COLO668 (cell line): ENCODE measurements at regions not wholly inside any gene's neighbourhood (a gene's known extent, or its start where the extent isn't known, plus 50 kb on each side); places are given as distances from the start of the nearest gene placed in this dataset.

Experiments
- DNase-seq: peaks from one replicate; lab custom pipeline; 2025; ENCODE audit not compliant: unreplicated experiment; lab: John Stamatoyannopoulos, UW

DNA sequence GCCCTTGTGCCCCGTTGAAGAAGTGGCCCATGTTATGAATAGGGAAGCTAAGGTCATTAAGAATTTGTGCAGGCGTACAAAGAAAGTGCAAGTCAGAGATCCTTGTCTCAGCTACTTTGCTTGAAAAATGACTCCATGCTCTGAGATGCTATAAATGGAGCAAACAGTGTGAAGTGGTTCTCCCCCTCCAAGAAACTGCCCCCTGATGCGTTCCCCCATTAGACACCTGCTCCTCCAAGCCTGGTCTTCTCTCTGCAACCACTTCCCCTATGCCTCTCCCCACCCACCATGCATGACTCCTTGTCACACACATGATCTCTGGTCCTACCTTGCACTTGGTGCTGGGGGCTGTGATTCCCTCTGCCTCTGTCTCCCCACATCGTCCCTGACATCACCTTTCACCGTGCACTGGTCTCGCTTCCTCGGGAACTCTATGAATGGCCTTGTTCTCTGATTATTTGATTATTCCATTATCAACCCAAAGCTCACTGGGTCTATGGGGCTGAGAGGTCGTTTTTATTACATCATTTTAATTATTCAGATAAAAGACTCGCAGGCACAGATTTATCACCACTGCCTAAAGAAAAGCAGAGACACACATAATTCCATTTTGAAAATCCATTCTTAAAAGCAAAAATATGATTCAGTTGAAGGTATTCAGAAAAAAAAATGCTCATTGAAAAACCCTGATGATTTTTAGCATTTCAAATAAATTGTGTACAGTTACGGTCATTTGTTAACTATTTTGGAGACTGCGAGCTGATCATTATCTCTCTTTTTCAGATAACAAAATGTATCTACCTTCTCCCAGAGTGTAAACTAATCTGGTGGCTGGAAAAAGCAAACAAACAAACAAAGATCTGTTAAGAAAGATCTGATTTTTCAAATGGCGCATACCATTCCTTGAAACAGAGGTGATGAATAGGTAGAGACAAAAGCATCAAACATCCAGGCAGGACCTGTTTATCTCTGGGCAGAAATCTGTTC lies 294.9 kb downstream of the SOX11 start:
- DNase-seq, result no peak

DNA sequence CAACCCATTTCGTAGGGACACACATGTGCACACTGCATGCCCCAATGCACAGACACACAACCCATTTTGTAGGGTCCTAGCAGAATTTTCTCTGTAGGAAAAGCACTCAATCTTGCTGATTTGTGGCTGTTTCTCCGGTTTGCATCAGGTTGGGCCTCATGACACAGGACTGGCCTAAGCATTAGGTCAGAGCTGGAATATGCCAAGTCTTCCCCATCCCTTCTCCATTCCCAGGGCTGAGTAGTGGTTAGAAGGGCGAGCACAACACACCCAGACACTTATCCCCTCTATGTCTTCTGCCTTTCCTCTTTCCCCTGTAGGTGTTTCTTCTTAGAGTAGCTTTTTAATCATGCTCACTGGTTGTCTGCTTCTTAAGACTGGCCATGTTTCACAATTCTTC lies 295.9 kb downstream of the SOX11 start:
- no peak for DNase-seq

DNA sequence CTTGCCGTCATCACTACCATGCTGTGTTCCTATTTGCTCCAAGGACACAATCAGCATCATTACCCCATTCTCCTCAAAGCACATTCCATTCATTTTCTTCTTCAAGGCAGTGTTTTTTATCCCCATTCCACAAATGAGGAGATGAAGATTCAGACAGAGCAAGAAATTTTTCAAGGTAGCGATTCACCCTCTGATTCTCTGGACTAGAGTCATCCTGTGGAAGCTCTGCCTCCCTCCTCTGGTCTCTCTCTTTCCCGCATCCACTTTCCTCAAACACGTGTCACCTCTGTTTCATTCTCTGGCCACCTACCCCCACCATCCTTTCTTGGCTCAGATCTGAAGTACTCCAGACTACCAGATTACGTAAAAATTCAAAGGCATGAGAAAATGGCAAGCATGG lies 297.9 kb downstream of the SOX11 start:
- no peak for DNase-seq

DNA sequence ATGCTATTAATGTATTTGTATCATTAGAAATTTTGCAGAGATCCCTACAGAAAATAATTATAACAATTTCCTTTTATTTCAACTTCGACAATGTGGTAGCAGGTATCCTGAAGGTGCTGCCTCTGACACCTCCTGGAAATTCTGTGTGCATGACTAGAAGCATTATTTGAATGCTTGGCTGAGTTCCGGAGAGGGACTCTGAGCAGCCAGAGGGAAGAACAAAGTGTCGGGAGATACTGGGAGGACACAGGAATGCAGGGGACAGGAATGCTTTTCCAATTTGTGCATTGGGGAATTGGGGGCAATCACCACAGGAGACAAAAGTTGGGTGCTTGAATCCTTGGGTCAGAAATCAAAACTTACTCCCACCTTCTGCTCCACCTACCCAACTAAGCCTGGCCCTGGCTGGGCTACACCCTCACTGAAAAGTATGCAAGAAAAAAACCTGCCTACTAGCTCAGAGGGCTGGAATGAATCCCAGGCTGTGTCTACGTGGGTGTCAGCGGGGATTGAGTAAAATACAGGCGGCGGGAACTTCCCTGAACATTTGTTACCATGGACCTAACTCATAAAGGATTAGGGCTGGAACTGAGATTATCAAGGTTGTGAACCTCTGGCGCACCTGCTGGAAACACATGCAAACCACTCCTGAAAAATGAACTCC lies 299.3 kb downstream of the SOX11 start:
- DNase-seq, result no peak

DNA sequence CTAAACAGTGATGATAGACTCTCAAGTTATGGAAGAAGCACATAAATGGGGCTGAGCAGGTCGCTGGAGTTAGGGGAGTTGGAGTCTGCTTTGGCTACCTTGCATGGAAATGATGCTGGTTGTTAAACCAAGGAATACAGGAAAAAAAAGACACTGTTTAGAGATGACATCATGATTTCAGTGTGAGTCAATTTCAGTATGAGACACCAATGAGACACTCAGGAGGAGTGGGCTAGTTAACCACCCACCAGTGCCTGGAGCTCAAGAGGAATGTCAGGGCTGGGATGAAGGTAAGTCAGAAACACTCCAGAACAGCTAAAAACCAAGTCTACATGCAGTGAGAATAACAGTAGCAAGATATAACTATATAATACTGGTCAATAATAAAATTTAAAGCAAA lies 303.6 kb downstream of the SOX11 start:
- no peak for DNase-seq

DNA sequence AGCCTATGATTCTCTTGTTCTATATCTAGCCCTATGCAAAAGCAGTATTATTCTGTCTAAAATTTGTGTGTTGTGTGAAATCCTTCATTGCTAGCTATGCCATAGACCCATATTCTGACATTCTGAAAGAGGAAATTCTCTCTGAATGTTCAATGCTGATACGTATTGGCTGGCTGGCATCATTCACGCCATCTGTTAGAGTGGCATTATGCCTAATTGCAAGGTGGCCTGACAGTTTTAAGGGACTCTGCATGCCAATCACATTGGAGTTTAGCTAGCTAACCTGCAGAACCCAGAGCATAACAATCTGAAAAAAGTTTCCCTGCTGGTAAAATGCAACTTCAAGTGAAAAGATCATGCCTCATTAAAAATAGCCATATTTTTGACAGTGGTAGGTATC lies 316.0 kb downstream of the SOX11 start:
- no peak for DNase-seq

DNA sequence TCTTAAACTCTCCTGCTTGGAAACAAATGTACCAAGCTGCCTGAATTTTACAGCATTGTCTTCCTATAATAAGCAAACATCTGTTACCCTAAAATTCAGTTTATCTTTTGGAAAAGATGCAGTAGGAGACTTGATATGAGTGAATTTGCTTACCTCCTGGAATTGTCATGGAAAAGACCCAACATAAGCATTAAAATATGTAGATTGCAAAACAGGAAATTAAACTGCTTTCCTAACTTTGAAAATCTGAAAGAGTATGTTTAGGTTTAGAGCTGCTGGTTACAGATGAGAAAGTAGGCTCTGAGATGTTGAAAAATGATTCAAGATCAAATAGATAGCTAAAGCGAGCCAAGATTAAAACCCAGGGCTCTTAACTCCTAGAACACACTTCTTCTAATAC lies 316.5 kb downstream of the SOX11 start:
- DNase-seq, result no peak

DNA sequence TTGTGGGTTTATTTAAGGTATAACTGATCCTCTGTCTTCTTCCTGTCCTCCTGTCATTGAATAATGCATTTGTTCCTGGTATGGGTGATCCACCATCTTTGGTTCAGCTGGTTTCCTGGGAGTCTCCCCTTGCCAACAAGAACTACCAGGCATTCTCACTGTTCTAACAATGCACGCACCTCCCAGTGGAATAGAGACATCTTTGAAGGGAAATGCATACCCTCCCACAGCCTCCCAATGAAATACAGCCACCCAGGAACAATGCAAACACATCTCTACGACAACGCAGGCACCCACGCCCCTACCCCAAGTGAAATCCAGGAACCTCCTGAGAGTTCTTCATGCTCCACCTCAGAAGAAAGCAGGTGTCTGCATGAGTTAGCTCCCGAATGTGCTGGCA lies 318.0 kb downstream of the SOX11 start:
- no peak for DNase-seq

DNA sequence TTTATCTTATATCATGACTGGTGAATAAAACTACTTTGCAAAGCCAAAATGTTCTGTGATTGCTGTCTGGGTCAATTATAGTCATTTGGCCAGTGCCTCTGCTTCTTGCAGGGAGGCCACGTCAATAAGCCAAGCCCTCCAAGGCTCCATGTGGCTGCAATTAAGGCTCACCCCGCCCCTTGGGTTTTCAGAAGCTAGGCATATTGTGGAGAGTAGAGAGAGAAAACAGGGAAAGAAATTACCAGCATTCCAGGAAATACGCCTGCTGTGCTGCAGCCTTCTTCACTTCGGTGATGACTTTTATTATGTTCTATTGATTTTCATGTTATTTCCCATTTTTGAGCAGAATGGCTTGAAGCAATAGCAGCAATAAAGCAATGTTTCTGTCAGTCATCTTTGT lies 319.7 kb downstream of the SOX11 start:
- no peak for DNase-seq

DNA sequence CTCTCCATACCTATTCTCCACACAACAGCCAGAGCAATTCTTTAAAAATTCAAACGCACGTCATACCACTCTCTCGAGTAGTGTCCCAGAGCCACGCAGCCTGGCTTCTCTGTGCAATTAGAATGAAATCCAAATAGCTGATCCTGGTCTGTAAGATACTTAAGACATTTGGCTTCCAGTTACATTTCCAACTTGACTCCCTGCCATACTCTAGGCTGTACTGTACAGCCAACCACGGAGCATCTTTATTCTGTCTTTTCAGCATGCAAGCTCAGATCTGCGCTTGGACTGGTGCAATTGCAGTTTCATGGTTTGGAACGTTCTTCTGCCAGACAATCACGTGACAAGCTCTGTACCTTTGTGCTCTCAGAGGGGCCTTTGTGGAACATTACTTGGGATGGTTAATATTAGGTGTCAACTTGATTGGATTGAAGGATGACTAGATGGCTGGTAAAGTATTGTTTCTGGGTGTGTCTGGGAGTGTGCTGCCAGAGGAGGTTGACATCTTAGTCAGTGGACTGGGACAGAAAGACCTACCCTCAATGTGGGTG lies 325.6 kb downstream of the SOX11 start:
- DNase-seq, result no peak

DNA sequence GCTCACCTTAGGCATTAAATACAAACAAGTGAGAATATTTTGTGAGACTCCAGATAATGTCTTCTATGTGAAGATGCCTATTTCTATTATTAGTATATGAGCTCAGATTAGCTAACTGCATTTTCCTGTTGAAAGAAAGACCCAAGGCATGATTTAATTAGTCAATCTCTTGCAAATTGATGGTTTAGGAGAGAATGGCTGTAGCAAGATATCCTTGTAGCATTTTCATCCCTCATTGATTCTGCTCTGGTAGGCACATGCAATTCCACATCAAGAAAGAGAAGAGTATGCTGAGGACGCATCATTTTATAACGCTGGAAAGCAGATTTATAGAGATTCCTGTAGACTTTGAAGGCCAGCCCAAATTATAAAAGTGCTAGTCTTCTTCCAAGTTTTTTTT lies 332.0 kb downstream of the SOX11 start:
- no peak for DNase-seq

DNA sequence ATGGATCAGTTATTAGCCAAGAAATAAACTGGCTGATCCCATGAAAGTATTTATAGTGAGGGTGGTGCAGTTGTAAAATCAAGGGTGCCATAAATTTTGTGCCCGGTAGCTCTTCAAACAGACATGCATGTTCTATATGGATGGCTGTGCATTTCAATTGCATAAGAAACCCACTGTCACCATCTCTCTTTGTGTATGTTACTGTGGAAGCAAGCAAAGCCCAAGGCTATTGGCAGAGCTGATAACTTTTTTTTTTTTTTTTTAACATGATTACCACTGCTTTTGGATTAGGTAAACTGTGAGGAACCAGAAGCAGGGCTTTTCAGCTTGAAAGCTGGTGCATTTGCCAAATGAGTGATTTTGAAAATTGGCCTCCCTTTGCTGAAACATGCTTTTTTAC lies 332.6 kb downstream of the SOX11 start:
- no peak for DNase-seq

DNA sequence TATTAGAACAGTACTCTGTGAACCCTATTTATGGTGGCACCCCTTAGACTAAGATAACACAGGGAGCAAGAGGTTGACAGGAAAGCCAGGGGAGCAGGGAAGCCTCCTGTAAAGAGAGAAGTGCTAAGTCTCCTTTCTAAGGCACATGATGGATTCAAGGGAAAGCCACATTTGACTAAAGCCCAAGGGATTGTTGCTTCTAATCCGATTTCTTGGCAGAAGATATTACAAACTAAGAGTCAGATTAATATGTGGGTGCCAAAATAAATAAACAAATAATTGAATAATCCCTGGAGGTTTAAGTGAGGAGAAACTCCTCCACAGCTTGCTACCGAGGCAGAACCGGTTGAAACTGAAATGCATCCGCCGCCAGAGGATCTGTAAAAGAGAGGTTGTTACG lies 333.2 kb downstream of the SOX11 start:
- no peak for DNase-seq

DNA sequence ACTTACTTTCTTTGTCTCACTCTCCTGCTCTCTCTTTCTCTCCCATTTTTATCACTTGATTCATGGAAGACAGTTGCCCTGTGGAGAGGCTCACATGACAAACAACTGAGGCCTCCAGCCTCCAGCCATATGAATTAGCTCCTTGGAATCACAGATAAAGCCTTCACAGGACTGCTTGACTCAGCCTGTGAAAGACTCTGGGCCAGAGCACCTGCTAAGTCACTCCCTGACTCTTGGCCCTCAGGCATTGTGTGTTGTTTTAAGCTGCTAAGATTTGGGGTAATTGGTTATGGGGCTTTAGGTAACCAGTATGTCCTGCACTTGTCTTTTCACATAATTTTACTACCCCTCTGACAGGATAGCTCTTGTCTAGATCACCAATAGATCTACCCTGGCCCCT lies 334.9 kb downstream of the SOX11 start:
- no peak for DNase-seq

DNA sequence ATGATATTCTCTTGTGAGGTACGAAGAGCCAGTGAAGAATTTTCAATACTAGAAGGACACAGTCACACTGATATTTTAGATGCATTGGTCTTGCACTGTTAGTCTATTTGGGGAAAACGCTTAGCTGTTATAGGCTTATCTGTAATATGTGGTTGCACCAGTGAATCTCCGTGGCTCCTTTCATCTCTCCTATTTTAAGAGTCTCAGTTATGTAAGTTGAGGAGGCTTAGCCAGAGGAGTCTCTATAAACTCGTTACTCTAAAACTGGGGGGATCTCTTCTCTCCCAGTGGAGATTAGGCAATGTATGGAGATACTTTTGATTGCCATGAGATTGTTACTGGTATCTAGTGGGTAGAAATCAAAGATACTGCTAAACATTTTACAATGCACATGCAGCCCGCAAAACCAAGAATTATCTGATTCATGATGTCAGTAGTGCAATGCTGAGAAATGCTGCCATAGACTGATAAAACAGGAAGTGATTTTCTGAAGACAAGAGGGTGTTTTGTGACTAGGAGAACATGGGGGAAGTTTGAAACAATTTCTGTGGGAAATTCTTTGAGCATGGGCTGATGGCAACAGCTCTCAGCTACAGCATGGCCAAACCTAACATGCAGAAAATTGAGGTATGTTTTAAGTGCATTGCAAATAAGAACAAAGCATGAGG lies 339.1 kb downstream of the SOX11 start:
- DNase-seq, result no peak

DNA sequence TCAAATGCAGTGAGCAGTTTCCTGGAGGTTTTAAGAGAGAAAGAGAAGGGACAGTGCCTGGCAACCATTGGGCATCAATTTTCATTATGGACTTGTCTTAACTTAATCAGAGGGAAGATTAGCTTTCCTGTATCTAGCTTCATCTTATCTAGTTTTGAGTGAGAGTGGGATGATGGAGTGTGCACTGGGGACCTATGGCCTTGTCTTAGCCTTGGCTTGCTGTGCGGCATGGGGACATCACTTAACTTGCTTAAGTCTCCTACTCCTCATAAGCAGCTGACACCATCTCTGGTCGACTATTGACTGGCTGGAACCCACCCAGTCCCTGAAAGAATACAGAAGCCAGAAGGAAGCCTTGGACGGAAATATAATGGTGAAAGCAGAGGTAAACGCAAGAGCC lies 344.0 kb downstream of the SOX11 start:
- DNase-seq, result no peak

DNA sequence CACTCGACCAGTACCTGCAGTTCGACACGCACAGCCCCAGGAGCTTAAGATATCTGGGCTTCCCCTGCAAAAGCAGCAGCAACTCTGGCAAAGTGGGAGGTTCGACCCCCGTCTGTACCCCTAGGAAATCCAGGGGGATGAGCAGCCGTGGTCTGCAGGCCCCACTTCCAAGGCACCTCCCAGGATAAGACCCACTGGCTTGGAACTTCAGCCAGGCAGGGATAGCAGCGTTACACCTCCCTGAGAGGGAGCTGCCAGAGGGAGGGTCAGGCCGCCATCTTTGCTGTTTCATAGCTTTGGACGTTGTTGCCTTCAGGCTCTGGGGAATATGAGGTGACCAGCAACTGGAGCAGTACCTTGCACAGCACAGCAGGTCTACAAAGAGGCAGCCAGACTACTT lies 351.1 kb downstream of the SOX11 start:
- DNase-seq, result no peak

DNA sequence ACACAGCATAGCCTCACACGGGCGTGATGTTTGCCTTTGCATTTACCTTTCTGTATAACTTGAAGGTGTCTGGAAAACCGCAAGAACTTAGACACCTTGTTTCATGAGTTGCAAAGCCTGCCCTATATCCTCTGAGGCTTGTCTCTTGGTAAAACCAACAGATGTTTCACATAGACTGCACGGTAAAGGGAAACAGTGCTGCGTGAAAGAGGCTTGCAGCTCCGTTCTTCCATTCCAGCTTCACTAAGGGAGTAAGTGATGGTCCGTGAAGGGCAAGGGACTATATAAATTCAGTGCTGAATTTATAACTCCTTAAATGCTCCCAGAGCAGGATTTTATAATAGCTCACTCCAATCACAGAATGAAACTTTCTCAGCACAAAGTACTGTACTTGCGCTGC lies 360.5 kb downstream of the SOX11 start:
- no peak for DNase-seq

DNA sequence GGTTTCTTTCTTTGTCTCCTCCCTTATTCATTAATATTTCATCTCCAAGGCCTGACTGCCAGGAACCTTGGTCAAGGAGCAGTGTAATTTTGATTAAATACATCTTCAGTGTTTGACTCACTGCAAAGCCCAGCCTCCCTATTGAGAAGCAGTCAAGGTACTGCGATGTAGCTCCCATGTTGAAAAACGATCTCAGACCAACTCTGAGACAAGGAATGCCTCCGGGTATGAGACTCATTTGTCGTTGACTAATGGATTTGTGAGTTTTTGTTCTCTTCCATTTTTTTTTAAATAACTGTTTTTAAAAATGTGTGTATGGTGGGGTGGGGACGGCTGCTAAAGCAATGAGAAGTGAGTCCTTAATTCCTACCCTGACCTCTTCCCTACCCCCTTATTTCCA lies 361.6 kb downstream of the SOX11 start:
- no peak for DNase-seq

DNA sequence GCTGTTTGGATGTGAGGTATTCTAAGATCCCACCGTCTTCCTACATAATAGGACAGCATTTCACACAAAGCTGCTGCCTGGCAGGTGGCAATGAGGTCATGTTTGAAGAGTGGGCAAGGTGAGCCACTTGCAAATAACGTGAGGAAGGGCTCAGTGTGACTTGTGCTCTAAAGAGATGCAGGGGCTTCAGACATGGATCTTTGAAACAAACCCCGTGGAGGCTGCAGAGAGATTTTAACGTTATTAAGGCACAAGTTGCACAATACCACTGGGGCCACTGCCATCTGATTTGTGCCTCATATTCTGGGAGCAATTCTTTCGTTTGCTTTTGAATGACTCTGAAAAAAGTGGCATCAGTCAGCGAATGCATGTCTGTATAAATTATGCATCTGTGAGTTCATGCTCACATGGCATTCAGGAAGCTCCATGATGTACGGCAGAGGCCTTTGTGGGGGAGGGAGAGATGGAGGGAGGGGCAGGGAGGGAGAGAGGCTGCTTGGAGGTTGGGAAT lies 362.0 kb downstream of the SOX11 start:
- DNase-seq, result peak; percentile 51

DNA sequence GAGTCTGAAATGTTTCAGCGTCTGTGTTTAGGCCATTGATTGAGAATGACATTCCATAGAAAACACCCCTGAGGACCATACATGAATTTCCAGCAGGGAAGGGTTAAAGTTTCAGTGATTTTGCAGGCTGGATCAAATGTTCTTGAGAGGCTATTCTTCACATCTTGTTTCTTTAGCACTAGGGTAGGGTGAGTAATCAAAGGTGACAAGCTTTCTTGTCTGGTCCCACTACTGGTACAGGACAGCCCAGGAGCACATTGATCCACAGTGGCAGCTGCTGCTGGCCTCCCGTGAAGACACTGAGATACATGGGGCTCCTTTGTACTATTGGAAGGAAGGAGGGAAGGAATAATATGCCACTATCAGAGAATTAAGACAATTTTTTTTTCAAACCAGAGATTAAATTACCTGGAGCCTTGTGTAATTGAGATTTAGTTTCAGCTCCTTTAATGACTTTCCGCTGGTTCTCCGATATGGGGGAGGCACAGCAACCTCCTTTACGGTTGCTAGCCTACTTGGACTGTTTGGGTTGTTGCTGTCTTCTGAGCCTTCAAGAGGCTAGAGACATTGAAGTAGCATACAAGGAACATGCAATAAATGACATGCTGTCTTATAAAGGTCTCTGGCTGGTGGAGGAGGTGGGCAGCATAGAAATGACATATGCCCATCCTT lies 368.9 kb downstream of the SOX11 start:
- no peak for DNase-seq
